HepG2 (cell line): ENCODE measurements at regions not wholly inside any gene's neighbourhood (a gene's known extent, or its start where the extent isn't known, plus 50 kb on each side); places are given as distances from the start of the nearest gene placed in this dataset.

Experiments used
- ATAC-seq: fragments of 200-7000 bp; cut with Tn5 transposase; 3 replicates; pipeline ENCODE4 v1.9.1; 2020; ENCODE audit warnings: mild to moderate bottlenecking, moderate library complexity
- BruUV-seq: library from RNA; stranded (reverse); fragments of 400-500 nt; replicated peaks from 2 replicates; lab custom pipeline; 2021; lab: Mats Ljungman, UMichigan
- CTCF ChIA-PET: fragments of 300-600 bp; formaldehyde crosslinking; extraction: SDS; loops from one replicate; lab custom pipeline; 2021; ENCODE audit warnings: low total read pairs, inconsistent platforms, low intra/inter-chr PET ratio; lab: Yijun Ruan, JAX
- POLR2A ChIA-PET: fragments of 350-600 bp; sonication (Branson Sonifier 250); formaldehyde crosslinking; loops from one replicate; lab custom pipeline; 2020; ENCODE audit warnings: antibody characterized with exemption, inconsistent platforms; lab: Yijun Ruan, JAX
- DNase-seq: peaks from one replicate; pipeline ENCODE4 v3.0.0-alpha.2; 2015; ENCODE audit warnings: low spot score
- FAIRE-seq: peaks from 3 replicates; lab custom pipeline; 2011; peaks lifted over from hg19 to GRCh38; lab: Jason Lieb, UNC
- H2AFZ ChIP-seq: one replicate; pipeline ENCODE4 v1.6.1; 2011; ENCODE audit warnings: low read length, inconsistent platforms
- H3K27ac ChIP-seq: fragments of 300-600 bp; 3 replicates; pipeline ENCODE4 v1.8.0; 2011; ENCODE audit warnings: mixed run types, mild to moderate bottlenecking, mixed read lengths, low read length, inconsistent platforms; ENCODE audit not compliant: insufficient read depth; ENCODE audit errors: extremely low read length
- H3K27me3 ChIP-seq, 2 experiments: fragments of 200-600 bp in 1 of 2; 2 replicates in 1 of 2; 3 replicates in 1 of 2; pipeline versions ENCODE4 v1.6.0 to v1.8.0; 2011; ENCODE audit warnings: low read length in 2 of 2, mild to moderate bottlenecking in 2 of 2, moderate library complexity in 2 of 2, inconsistent platforms in 1 of 2; ENCODE audit not compliant: insufficient read depth in 2 of 2, control insufficient read depth in 1 of 2
- H3K36me3 ChIP-seq, 2 experiments: fragments of 200-600 bp in 1 of 2; replicated peaks in 1 of 2; 2 replicates in 1 of 2; 3 replicates in 1 of 2; pipeline versions ENCODE4 v1.5.1 to v1.8.0; 2011; ENCODE audit warnings: low read length in 2 of 2, inconsistent platforms in 1 of 2; ENCODE audit not compliant: insufficient read depth in 2 of 2, control insufficient read depth in 1 of 2
- H3K4me1 ChIP-seq: 2 replicates; pipeline ENCODE4 v1.5.1; 2012; ENCODE audit warnings: low read length, inconsistent platforms; ENCODE audit not compliant: insufficient read depth
- H3K4me2 ChIP-seq: 2 replicates; pipeline ENCODE4 v1.6.0; 2011; ENCODE audit warnings: low read depth, low read length, inconsistent platforms
- H3K4me3 ChIP-seq, 3 experiments: fragments of 200-600 bp in 1 of 3; sonication (generic), shearing (Covaris generic) in 1 of 3; replicated peaks in 1 of 3; 2 replicates each; pipeline ENCODE4 v1.5.1; 2011 to 2016; ENCODE audit warnings: low read length in 3 of 3, inconsistent platforms in 2 of 3, low read depth in 2 of 3, mild to moderate bottlenecking in 2 of 3, control low read depth in 1 of 3, mixed read lengths in 1 of 3; ENCODE audit not compliant: insufficient read depth in 1 of 3
- H3K79me2 ChIP-seq: one replicate; pipeline ENCODE4 v1.6.1; 2011; ENCODE audit warnings: low read length, inconsistent platforms; ENCODE audit not compliant: insufficient read depth
- H3K9ac ChIP-seq: 2 replicates; pipeline ENCODE4 v1.6.0; 2011; ENCODE audit warnings: mild to moderate bottlenecking, low read depth, low read length, inconsistent platforms; ENCODE audit not compliant: insufficient read depth
- H3K9me3 ChIP-seq: 2 replicates; pipeline ENCODE4 v1.5.1; 2012; ENCODE audit warnings: mild to moderate bottlenecking, low read length
- H4K20me1 ChIP-seq: 2 replicates; pipeline ENCODE4 v1.6.0; 2011; ENCODE audit warnings: inconsistent platforms, mild to moderate bottlenecking, low read length, moderate library complexity; ENCODE audit not compliant: insufficient read depth
- HIC2 ChIP-seq: sonication (generic); formaldehyde crosslinking; IDR thresholded peaks from 2 replicates; pipeline ENCODE4 v1.9.0; 2022; ENCODE audit warnings: low read depth, missing genetic modification reagents
- KLF16 ChIP-seq, 2 experiments: sonication (generic) in 1 of 2; formaldehyde crosslinking in 1 of 2; IDR thresholded peaks; 2 replicates each; pipeline versions ENCODE4 v1.6.1 to v1.8.0; 2016 to 2023; ENCODE audit warnings: missing genetic modification reagents in 2 of 2, missing compliant biosample characterization in 1 of 2
- TARDBP ChIP-seq: sonication (generic); formaldehyde crosslinking; IDR thresholded peaks from 2 replicates; pipeline ENCODE4 v1.8.0; 2022; ENCODE audit warnings: mild to moderate bottlenecking, missing genetic modification reagents
- ZFAT ChIP-seq: sonication (generic); formaldehyde crosslinking; conservative IDR thresholded peaks from 2 replicates; pipeline ENCODE4 v1.8.1; 2023; ENCODE audit warnings: missing genetic modification reagents, inconsistent platforms
- ZNF589 ChIP-seq: sonication (generic); formaldehyde crosslinking; conservative IDR thresholded peaks from 2 replicates; pipeline ENCODE4 v1.8.0; 2022; ENCODE audit warnings: mild to moderate bottlenecking, moderate library complexity, missing genetic modification reagents
- WGBS: methylation state at CpG from one replicate; pipeline ENCODE4 v1.1.6; 2017; ENCODE audit warnings: low lambda C conversion rate; 5-methylcytosine and 5-hydroxymethylcytosine counted together
- in situ Hi-C: cut with HindIII; loops from 2 replicates; pipeline ENCODE4 v1.10.0; 2017; ENCODE audit warnings: low pct_unique_long_range_greater_than_20kb; ENCODE audit not compliant: extremely low pct_ligation_motif_present
- intact Hi-C: fragments of 100-400 bp; cut with micrococcal nuclease; formaldehyde crosslinking; loops from one replicate; pipeline ENCODE4 v1.10.0; 2022; ENCODE audit not compliant: unreplicated experiment
- TF ChIP-seq, protein P1 (sequence below): sonication (generic); formaldehyde crosslinking; IDR thresholded peaks from 2 replicates; pipeline ENCODE4 v1.8.1; 2023; ENCODE audit warnings: missing genetic modification reagents, mild to moderate bottlenecking, borderline replicate concordance
- TF ChIP-seq, protein P2 (sequence below), 2 experiments: fragments of 450-650 bp in 1 of 2; sonication (generic) in 1 of 2; formaldehyde crosslinking in 1 of 2; IDR thresholded peaks; 2 replicates each; pipeline versions ENCODE4 v1.6.1 to v1.8.0; 2016 to 2022; ENCODE audit warnings: antibody characterized with exemption in 1 of 2, mild to moderate bottlenecking in 1 of 2, missing genetic modification reagents in 1 of 2

- H3K4me2 ChIP-seq: no peak overlapping the region
- no peaks in the 10 kb centered on the region for H3K79me2 ChIP-seq
- DNase-seq (no peak), ATAC-seq (no peak)
- no peaks in the 10 kb centered on the region for H3K36me3 ChIP-seq
- H2AFZ ChIP-seq: no peak overlapping the region
- H3K9ac ChIP-seq: no peak overlapping the region
- no peaks in the 10 kb centered on the region for H4K20me1 ChIP-seq
- intact Hi-C loops: no loop called here
- no peaks in the 10 kb centered on the region for H3K27me3 ChIP-seq
- no peak overlapping the region for H3K27ac ChIP-seq
- 0% methylated on average over 1 of the region's 4 CpGs for WGBS
- no peak overlapping the region for H3K4me3 ChIP-seq
- no peak for TF ChIP-seq KLF16 (CRISPR knock-in tag; IDR thresholded peaks at IDR 0.05)
- no peak for TF ChIP-seq ZFAT (CRISPR knock-in tag)
- TF ChIP-seq, all 625 proteins: peak for 0
- no peak for FAIRE-seq
- in situ Hi-C loops: no loop called here
- Histone ChIP-seq H3K4me1 (no peaks in the 10 kb centered on the region), H3K9me3 (peaks cover 68% of the 10 kb centered on the region)
- no TSS peak for BruUV-seq
- ChIA-PET CTCF (no interaction called here), POLR2A (no interaction called here)
Measured at GRCh38 chr21:20030390-20030789, 967.8 kb upstream of the NCAM2 start.

DNA sequence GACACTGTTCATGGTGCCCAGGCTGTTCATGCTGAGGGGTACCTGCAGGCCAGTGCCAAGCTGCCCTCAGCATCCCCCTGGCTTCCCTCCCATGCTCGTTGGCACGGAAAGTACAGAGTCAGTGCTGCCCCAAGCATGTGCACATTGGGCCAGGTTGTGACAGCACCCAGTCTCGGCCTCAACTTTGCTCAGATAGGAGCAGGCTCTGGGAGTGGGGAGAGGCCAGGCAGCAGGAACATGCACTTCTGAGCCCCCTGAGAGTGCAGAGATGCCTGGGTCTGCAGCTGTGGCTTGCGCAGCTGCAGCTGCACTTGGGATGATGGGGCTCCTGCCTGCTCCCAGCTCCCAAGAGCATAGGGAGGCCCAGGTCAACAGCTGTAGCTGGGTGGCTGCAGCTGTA is 966.4 kb upstream of the NCAM2 start:
- DNase-seq: no peak
- Histone ChIP-seq H3K9me3 (peaks cover 63% of the 10 kb centered on the region), H3K79me2 (no peaks in the 10 kb centered on the region), H3K4me3 (no peak overlapping the region), H3K4me1 (no peaks in the 10 kb centered on the region), H4K20me1 (no peaks in the 10 kb centered on the region), H3K9ac (no peak overlapping the region), H3K4me2 (no peak overlapping the region), H2AFZ (no peak overlapping the region), H3K36me3 (no peaks in the 10 kb centered on the region), H3K27me3 (no peaks in the 10 kb centered on the region), H3K27ac (no peak overlapping the region)
- ATAC-seq: no peak
- in situ Hi-C loops (no loop called here), intact Hi-C loops (no loop called here)
- no peak for FAIRE-seq
- CTCF ChIA-PET: no interaction called here
- no TSS peak for BruUV-seq
- 0% methylated on average over 1 of the region's 4 CpGs for WGBS
- POLR2A ChIA-PET: no interaction called here
- TF ChIP-seq ZNF589 (no peak), TARDBP (CRISPR knock-in tag) (no peak), HIC2 (CRISPR knock-in tag) (no peak)
- TF ChIP-seq, protein P1, sequence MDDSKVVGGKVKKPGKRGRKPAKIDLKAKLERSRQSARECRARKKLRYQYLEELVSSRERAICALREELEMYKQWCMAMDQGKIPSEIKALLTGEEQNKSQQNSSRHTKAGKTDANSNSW (CRISPR knock-in tag): no peak
- TF ChIP-seq, protein P2, sequence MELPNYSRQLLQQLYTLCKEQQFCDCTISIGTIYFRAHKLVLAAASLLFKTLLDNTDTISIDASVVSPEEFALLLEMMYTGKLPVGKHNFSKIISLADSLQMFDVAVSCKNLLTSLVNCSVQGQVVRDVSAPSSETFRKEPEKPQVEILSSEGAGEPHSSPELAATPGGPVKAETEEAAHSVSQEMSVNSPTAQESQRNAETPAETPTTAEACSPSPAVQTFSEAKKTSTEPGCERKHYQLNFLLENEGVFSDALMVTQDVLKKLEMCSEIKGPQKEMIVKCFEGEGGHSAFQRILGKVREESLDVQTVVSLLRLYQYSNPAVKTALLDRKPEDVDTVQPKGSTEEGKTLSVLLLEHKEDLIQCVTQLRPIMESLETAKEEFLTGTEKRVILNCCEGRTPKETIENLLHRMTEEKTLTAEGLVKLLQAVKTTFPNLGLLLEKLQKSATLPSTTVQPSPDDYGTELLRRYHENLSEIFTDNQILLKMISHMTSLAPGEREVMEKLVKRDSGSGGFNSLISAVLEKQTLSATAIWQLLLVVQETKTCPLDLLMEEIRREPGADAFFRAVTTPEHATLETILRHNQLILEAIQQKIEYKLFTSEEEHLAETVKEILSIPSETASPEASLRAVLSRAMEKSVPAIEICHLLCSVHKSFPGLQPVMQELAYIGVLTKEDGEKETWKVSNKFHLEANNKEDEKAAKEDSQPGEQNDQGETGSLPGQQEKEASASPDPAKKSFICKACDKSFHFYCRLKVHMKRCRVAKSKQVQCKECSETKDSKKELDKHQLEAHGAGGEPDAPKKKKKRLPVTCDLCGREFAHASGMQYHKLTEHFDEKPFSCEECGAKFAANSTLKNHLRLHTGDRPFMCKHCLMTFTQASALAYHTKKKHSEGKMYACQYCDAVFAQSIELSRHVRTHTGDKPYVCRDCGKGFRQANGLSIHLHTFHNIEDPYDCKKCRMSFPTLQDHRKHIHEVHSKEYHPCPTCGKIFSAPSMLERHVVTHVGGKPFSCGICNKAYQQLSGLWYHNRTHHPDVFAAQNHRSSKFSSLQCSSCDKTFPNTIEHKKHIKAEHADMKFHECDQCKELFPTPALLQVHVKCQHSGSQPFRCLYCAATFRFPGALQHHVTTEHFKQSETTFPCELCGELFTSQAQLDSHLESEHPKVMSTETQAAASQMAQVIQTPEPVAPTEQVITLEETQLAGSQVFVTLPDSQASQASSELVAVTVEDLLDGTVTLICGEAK (IDR thresholded peaks at IDR 0.05): no peak
- TF ChIP-seq, protein P2 (CRISPR knock-in tag; IDR thresholded peaks at IDR 0.05): no peak
